ENCODE measurements at regions not wholly inside any gene's neighbourhood (a gene's known extent, or its start where the extent isn't known, plus 50 kb on each side); places are given as distances from the start of the nearest gene placed in this dataset.
"Not testable (repeated sequence)": the region's sequence is repeated elsewhere in the genome, so short reads cannot be mapped to it uniquely, and the experiment has no call there.

DNA sequence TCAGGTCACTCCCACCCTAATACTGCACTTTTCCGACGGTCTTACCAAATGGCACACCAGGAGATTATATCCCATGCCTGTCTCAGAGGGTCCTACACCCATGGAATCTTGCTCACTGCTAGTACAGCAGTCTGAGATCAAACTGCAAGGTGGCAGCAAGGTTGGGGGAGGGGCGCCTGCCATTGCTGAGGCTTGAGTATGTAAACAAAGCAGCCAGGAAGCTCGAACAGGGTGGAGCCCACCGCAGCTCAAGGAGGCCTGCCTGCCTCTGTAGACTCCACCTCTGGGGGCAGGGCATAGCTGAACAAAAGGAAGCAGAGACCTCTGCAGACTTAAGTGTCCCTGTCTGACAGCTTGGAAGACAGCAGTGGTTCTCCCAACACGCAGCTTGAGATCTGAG is 57.5 kb upstream of the DNAJC1 start:
- TF ChIP-seq CTCF, POLR2A (IDR thresholded peaks at IDR 0.05): not testable (repeated sequence)
